ENCODE measurements at regions not wholly inside any gene's neighbourhood (a gene's known extent, or its start where the extent isn't known, plus 50 kb on each side); places are given as distances from the start of the nearest gene placed in this dataset.

GRCh38 chr4:14575289-14575688, 427.0 kb upstream of the CPEB2 start:
- Histone ChIP-seq H2AFZ (replicated peaks) (no peak overlapping the region), H4K20me1 (ENCODE audit: low read depth) (no peaks in the 10 kb centered on the region), H3K4me1 (no peaks in the 10 kb centered on the region), H3K9ac (no peak overlapping the region), H3K36me3 (no peaks in the 10 kb centered on the region), H3K79me2 (ENCODE audit: low read depth) (no peaks in the 10 kb centered on the region), H3K4me2 (no peak overlapping the region), H3F3A (ENCODE audit: low read depth) (no peaks in the 10 kb centered on the region), H3K27ac (no peak overlapping the region), H3K9me3 (ENCODE audit: low read depth) (no peaks in the 10 kb centered on the region), H3K4me3 (no peak overlapping the region), H3K27me3 (no peaks in the 10 kb centered on the region)
- Mint-ChIP-seq H3K36me3 (no peaks in the 10 kb centered on the region), H3K4me1 (no peaks in the 10 kb centered on the region), H3K27me3 (ENCODE audit: insufficient read depth, low read depth) (no peaks in the 10 kb centered on the region), H3K4me3 (no peak overlapping the region), H3K27ac (no peak overlapping the region), H3K9me3 (no peaks in the 10 kb centered on the region)
- no peak for DNase-seq (ENCODE audit: low spot score)
- TF ChIP-seq, protein P1, sequence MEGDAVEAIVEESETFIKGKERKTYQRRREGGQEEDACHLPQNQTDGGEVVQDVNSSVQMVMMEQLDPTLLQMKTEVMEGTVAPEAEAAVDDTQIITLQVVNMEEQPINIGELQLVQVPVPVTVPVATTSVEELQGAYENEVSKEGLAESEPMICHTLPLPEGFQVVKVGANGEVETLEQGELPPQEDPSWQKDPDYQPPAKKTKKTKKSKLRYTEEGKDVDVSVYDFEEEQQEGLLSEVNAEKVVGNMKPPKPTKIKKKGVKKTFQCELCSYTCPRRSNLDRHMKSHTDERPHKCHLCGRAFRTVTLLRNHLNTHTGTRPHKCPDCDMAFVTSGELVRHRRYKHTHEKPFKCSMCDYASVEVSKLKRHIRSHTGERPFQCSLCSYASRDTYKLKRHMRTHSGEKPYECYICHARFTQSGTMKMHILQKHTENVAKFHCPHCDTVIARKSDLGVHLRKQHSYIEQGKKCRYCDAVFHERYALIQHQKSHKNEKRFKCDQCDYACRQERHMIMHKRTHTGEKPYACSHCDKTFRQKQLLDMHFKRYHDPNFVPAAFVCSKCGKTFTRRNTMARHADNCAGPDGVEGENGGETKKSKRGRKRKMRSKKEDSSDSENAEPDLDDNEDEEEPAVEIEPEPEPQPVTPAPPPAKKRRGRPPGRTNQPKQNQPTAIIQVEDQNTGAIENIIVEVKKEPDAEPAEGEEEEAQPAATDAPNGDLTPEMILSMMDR (IDR thresholded peaks at IDR 0.05): no peak
- no peak for TF ChIP-seq EZH2phosphoT487 (IDR thresholded peaks at IDR 0.05)
- no peak for TF ChIP-seq EZH2 (IDR thresholded peaks at IDR 0.05)

GRCh38 chr4:14575919-14576318, 426.4 kb upstream of the CPEB2 start:
- Histone ChIP-seq H3F3A (ENCODE audit: low read depth) (no peaks in the 10 kb centered on the region), H3K4me3 (no peak overlapping the region), H2AFZ (replicated peaks) (no peak overlapping the region), H3K36me3 (no peaks in the 10 kb centered on the region), H3K27ac (no peak overlapping the region), H3K27me3 (no peaks in the 10 kb centered on the region), H3K4me2 (no peak overlapping the region), H3K79me2 (ENCODE audit: low read depth) (no peaks in the 10 kb centered on the region), H3K4me1 (no peaks in the 10 kb centered on the region), H3K9ac (no peak overlapping the region), H3K9me3 (ENCODE audit: low read depth) (no peaks in the 10 kb centered on the region), H4K20me1 (ENCODE audit: low read depth) (no peaks in the 10 kb centered on the region)
- Mint-ChIP-seq H3K4me3 (no peak overlapping the region), H3K27me3 (ENCODE audit: insufficient read depth, low read depth) (no peaks in the 10 kb centered on the region), H3K9me3 (no peaks in the 10 kb centered on the region), H3K36me3 (no peaks in the 10 kb centered on the region), H3K27ac (no peak overlapping the region), H3K4me1 (no peaks in the 10 kb centered on the region)
- DNase-seq (ENCODE audit: low spot score): no peak
- TF ChIP-seq EZH2phosphoT487 (IDR thresholded peaks at IDR 0.05) (no peak), EZH2 (IDR thresholded peaks at IDR 0.05) (no peak)
- TF ChIP-seq, protein P1 (IDR thresholded peaks at IDR 0.05): no peak

DNA sequence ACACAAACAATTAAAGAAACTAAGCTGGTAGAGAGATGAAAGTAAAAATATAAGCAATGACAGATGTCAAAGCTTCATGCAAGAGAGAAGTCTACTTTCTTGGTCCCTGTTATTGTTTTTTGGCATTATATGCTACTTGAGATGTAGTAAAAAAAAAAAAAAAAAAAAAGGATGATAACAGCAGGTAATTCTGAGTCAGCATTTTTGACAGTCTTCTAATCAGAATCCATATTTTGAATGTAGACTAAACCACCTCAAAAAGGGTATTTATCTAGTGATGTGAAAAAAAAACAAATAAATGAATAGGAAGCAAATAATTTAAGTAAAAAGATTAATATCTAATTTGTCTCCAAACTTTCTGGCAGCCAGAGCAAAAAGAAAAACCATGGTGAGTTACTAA, 422.2 kb upstream of the CPEB2 start:
- Histone ChIP-seq H3K27ac (no peak overlapping the region), H3K9ac (no peak overlapping the region), H3F3A (ENCODE audit: low read depth) (peaks cover 13% of the 10 kb centered on the region), H3K4me2 (no peak overlapping the region), H3K27me3 (no peaks in the 10 kb centered on the region), H3K4me3 (no peak overlapping the region), H2AFZ (replicated peaks) (no peak overlapping the region), H3K9me3 (ENCODE audit: low read depth) (no peaks in the 10 kb centered on the region), H3K79me2 (ENCODE audit: low read depth) (no peaks in the 10 kb centered on the region), H3K36me3 (no peaks in the 10 kb centered on the region), H4K20me1 (ENCODE audit: low read depth) (peaks cover 10% of the 10 kb centered on the region), H3K4me1 (peaks cover 20% of the 10 kb centered on the region)
- Mint-ChIP-seq H3K36me3 (no peaks in the 10 kb centered on the region), H3K4me1 (peaks cover 19% of the 10 kb centered on the region), H3K27ac (no peak overlapping the region), H3K27me3 (ENCODE audit: insufficient read depth, low read depth) (no peaks in the 10 kb centered on the region), H3K4me3 (no peak overlapping the region), H3K9me3 (no peaks in the 10 kb centered on the region)
- no peak for DNase-seq (ENCODE audit: low spot score)
- TF ChIP-seq, protein P1 (IDR thresholded peaks at IDR 0.05): no peak
- TF ChIP-seq EZH2phosphoT487 (IDR thresholded peaks at IDR 0.05): no peak
- TF ChIP-seq EZH2 (IDR thresholded peaks at IDR 0.05): no peak
